Endothelial cell (in vitro differentiated cells): ENCODE measurements at regions not wholly inside any gene's neighbourhood (a gene's known extent, or its start where the extent isn't known, plus 50 kb on each side); places are given as distances from the start of the nearest gene placed in this dataset.
"Not testable (repeated sequence)": the region's sequence is repeated elsewhere in the genome, so short reads cannot be mapped to it uniquely, and the experiment has no call there.

Experiments used
- DNase-seq: peaks from one replicate; pipeline ENCODE4 v3.0.0; 2021; ENCODE audit warnings: low spot score
- H3K27ac Mint-ChIP-seq: one replicate; pipeline ENCODE4 v1.8.0; 2021; ENCODE audit warnings: mixed read lengths, inconsistent platforms; ENCODE audit not compliant: unreplicated experiment
- H3K27me3 Mint-ChIP-seq: one replicate; pipeline ENCODE4 v1.8.0; 2021; ENCODE audit warnings: mild to moderate bottlenecking, moderate library complexity, mixed read lengths, inconsistent platforms; ENCODE audit not compliant: unreplicated experiment
- H3K36me3 Mint-ChIP-seq: one replicate; pipeline ENCODE4 v1.8.0; 2021; ENCODE audit warnings: mild to moderate bottlenecking, low read depth, mixed read lengths, inconsistent platforms; ENCODE audit not compliant: unreplicated experiment
- H3K4me1 Mint-ChIP-seq: one replicate; pipeline ENCODE4 v1.8.0; 2021; ENCODE audit warnings: mild to moderate bottlenecking, mixed read lengths, inconsistent platforms; ENCODE audit not compliant: unreplicated experiment
- H3K4me3 Mint-ChIP-seq: one replicate; pipeline ENCODE4 v1.8.0; 2021; ENCODE audit warnings: mild to moderate bottlenecking, mixed read lengths, inconsistent platforms; ENCODE audit not compliant: unreplicated experiment
- H3K9me3 Mint-ChIP-seq: one replicate; pipeline ENCODE4 v1.8.0; 2021; ENCODE audit warnings: mixed read lengths, inconsistent platforms; ENCODE audit not compliant: unreplicated experiment
- TF ChIP-seq, protein P1 (sequence below): fragments of 200-600 bp; sonication (generic); IDR thresholded peaks from one replicate; pipeline ENCODE4 v1.5.0; 2021; ENCODE audit warnings: antibody characterized with exemption; ENCODE audit not compliant: unreplicated experiment

- no peak overlapping the region for H3K4me3 Mint-ChIP-seq
- no peaks in the 10 kb centered on the region for H3K4me1 Mint-ChIP-seq
- TF ChIP-seq, protein P1, sequence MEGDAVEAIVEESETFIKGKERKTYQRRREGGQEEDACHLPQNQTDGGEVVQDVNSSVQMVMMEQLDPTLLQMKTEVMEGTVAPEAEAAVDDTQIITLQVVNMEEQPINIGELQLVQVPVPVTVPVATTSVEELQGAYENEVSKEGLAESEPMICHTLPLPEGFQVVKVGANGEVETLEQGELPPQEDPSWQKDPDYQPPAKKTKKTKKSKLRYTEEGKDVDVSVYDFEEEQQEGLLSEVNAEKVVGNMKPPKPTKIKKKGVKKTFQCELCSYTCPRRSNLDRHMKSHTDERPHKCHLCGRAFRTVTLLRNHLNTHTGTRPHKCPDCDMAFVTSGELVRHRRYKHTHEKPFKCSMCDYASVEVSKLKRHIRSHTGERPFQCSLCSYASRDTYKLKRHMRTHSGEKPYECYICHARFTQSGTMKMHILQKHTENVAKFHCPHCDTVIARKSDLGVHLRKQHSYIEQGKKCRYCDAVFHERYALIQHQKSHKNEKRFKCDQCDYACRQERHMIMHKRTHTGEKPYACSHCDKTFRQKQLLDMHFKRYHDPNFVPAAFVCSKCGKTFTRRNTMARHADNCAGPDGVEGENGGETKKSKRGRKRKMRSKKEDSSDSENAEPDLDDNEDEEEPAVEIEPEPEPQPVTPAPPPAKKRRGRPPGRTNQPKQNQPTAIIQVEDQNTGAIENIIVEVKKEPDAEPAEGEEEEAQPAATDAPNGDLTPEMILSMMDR, result no peak
- no peak overlapping the region for H3K27ac Mint-ChIP-seq
- H3K9me3 Mint-ChIP-seq, result no peaks in the 10 kb centered on the region
- no peaks in the 10 kb centered on the region for H3K27me3 Mint-ChIP-seq
- DNase-seq, result no peak
- no peaks in the 10 kb centered on the region for H3K36me3 Mint-ChIP-seq
Measured at GRCh38 chr21:28482657-28483056, 510.0 kb downstream of the LTN1 start.

GRCh38 chr21:28480470-28480869 lies 512.2 kb downstream of the LTN1 start:
- DNase-seq, result no peak
- TF ChIP-seq, protein P1, result no peak
- Mint-ChIP-seq H3K27me3 (peaks cover 1% of the 10 kb centered on the region), H3K27ac (no peak overlapping the region), H3K4me1 (no peaks in the 10 kb centered on the region), H3K4me3 (no peak overlapping the region), H3K36me3 (no peaks in the 10 kb centered on the region), H3K9me3 (no peaks in the 10 kb centered on the region)

DNA sequence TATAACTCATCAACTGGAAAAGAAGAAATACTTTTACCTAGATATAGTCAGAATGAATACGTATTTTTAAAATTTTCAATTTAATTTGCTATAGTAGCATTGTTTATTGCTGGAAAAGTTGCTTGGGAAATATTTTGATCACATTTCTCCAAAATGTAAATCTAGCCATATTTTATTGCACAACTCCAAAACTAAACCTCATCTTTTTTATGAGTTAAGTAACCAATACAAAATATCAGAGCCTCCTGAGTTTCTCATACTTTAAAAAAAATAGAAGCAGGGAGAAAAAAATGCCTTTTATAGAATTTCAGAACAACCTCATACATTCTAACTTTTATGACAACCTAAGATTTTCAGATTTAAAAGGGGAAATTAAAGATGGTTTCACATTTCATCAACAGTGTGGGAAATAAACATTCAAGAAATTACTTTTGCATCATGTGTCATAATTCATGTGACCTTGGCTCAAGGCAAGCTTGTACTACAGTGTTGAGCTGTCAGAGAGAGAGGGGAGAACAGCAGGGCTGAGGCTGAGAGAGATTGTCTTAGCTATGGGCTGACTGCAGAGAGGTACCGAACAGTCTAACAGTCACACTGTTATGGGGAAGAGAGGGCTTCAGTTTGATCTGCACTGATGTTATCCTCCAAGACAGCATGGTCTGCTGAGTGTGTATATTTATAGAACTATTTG lies 519.0 kb downstream of the LTN1 start:
- Mint-ChIP-seq H3K27ac (no peak overlapping the region), H3K36me3 (no peaks in the 10 kb centered on the region), H3K9me3 (no peaks in the 10 kb centered on the region), H3K27me3 (peaks cover 1% of the 10 kb centered on the region), H3K4me3 (no peak overlapping the region), H3K4me1 (no peaks in the 10 kb centered on the region)
- DNase-seq, result no peak
- TF ChIP-seq, protein P1, result no peak

GRCh38 chr21:28472543-28472942 lies 520.1 kb downstream of the LTN1 start:
- not testable (repeated sequence) for H3K9me3 Mint-ChIP-seq, H3K4me1 Mint-ChIP-seq, DNase-seq, H3K36me3 Mint-ChIP-seq, H3K27me3 Mint-ChIP-seq, H3K4me3 Mint-ChIP-seq, H3K27ac Mint-ChIP-seq

DNA sequence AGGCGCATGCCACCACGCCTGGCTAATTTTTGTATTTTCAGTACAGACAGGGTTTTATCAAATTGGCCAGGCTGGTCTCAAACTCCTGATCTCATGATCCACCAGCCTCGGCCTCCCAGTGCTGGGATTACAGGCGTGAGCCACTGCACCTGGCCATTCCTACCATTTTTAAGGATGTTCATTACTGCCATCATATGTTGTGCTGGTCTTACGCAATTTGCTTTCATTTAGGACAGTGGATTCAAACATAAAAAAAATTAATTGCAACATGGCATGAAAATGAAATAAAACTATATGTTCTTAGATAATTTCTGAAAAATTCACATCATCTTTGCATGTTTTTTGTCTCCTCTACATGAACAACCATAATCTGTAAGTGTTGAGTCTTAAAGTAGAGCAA lies 527.7 kb downstream of the LTN1 start:
- H3K9me3 Mint-ChIP-seq, result no peaks in the 10 kb centered on the region

More for the DNA sequence above, 527.7 kb downstream of the LTN1 start:
- no peak for DNase-seq
- no peaks in the 10 kb centered on the region for H3K27me3 Mint-ChIP-seq
- no peaks in the 10 kb centered on the region for H3K36me3 Mint-ChIP-seq
- no peak overlapping the region for H3K27ac Mint-ChIP-seq
- H3K4me3 Mint-ChIP-seq, result no peak overlapping the region
- TF ChIP-seq, protein P1, result no peak
- H3K4me1 Mint-ChIP-seq, result no peaks in the 10 kb centered on the region
